ENCODE measurements at regions not wholly inside any gene's neighbourhood (a gene's known extent, or its start where the extent isn't known, plus 50 kb on each side); places are given as distances from the start of the nearest gene placed in this dataset.

DNA sequence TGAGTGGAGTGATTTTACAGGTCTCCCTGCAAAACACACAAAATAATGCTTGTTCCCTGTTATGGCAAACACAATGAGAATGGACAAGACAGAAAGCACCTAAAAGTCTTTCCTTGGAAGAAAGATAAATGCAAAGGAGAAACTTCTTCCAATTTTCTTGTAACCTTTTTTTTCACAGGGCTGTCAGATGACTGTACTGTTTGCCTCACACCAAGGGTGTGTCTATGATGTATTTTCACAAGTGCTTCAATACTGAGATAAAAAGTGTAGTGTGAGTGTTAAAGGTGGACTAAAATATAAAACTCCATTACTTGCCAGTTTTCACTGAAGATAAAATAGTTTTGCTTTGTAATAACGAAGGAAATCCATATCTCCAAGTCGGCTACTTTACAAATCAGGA lies 194.5 kb downstream of the CENPW start:
- H3K9me3 Mint-ChIP-seq: no peaks in the 10 kb centered on the region
- no peak for TF ChIP-seq CTCF (IDR thresholded peaks at IDR 0.05; ENCODE audit: unreplicated experiment)
- no peaks in the 10 kb centered on the region for H3K36me3 Mint-ChIP-seq
- peak overlapping the region; percentile 33 for H3K27ac Mint-ChIP-seq
- peaks cover 66% of the 10 kb centered on the region for H3K4me1 Mint-ChIP-seq
- no peaks in the 10 kb centered on the region for H3K27me3 Mint-ChIP-seq (ENCODE audit: low read depth)
- no peak overlapping the region for H3K4me3 Mint-ChIP-seq
- DNase-seq (ENCODE audit: low spot score in 2 of 2, unreplicated experiment in 2 of 2): no peak

DNA sequence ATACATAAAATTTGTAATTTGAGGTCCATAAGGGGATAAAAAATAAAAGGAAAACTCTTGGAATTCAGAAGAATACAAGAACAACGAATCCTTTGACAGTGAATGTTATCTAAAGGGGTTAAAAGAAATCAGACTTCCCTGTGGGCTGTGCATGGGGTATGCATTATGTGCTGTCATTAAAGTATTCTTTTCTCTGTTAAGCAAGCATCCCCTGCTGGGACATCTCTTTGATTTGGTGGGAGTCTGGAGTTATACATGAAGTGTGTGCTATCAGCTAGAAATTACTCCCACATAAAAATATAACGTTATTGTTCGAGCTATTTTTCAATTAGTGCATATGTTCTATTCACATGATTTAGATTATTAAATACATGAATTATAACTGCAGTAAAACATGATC lies 195.2 kb downstream of the CENPW start:
- no peak for DNase-seq (ENCODE audit: low spot score in 2 of 2, unreplicated experiment in 2 of 2)
- no peaks in the 10 kb centered on the region for H3K27me3 Mint-ChIP-seq (ENCODE audit: low read depth)
- H3K9me3 Mint-ChIP-seq: no peaks in the 10 kb centered on the region
- peak overlapping the region; percentile 33 for H3K27ac Mint-ChIP-seq
- peaks cover 63% of the 10 kb centered on the region for H3K4me1 Mint-ChIP-seq
- no peak overlapping the region for H3K4me3 Mint-ChIP-seq
- TF ChIP-seq CTCF (IDR thresholded peaks at IDR 0.05; ENCODE audit: unreplicated experiment): no peak
- H3K36me3 Mint-ChIP-seq: no peaks in the 10 kb centered on the region

DNA sequence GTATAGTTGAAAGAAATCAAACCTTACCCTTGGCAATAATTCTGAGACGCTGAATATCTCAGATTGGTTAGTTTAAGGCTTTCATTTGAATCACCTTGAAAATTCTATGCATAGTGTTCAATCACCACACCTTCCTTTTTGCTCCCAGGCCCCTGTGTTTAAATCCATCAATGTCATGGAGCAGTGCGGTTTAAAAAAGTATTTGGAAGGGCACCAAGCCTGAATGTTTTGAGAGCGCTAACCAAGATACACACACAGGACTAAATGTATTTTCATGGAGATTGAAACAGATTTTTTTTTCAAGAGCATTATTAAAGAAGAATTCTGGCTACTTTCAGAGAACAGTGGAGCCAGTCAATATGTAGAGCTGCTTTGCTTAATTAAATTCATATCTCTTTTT lies 195.7 kb downstream of the CENPW start:
- Mint-ChIP-seq H3K36me3 (no peaks in the 10 kb centered on the region), H3K4me3 (no peak overlapping the region), H3K4me1 (peaks cover 62% of the 10 kb centered on the region), H3K27ac (peak overlapping the region; percentile 73), H3K9me3 (no peaks in the 10 kb centered on the region), H3K27me3 (ENCODE audit: low read depth) (no peaks in the 10 kb centered on the region)
- no peak for DNase-seq (ENCODE audit: low spot score in 2 of 2, unreplicated experiment in 2 of 2)
- TF ChIP-seq CTCF (IDR thresholded peaks at IDR 0.05; ENCODE audit: unreplicated experiment): no peak

DNA sequence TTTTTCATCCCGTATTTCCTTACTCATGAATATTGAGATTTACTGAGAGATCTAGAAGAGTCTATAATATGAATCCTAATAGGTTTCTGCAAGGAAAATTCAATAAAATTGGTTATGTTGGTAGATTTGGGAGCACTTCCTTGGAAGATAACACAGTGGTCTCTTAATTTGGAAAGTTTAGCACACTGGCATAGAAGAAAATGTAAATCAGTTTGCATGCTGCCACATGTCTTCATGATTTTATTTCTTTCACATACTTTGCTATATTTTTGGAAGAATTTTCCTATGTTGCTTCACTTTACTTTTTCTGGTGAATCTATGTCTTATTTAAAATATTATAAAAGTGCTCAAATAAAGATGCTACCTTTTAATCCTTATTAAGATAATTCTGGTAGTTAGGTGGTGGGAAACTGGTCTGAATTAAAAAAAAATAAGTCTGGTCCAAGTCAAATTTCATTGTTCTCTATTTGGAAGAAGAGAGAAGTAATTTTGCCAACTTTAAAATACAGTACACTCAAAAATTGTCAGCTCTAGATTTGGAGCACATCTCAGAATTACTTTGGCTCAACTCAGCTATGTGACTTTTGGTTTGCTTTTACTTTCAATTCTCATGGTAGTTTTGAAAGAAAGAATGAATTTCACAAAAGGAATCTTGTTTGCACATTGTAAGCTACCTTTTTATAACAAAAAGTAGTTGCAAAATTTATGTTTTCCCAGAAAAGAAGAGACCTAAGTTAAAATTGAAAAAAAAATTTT lies 197.3 kb downstream of the CENPW start:
- Mint-ChIP-seq H3K27me3 (ENCODE audit: low read depth) (no peaks in the 10 kb centered on the region), H3K27ac (no peak overlapping the region), H3K4me3 (no peak overlapping the region), H3K9me3 (no peaks in the 10 kb centered on the region), H3K4me1 (peaks cover 63% of the 10 kb centered on the region), H3K36me3 (no peaks in the 10 kb centered on the region)
- TF ChIP-seq CTCF (IDR thresholded peaks at IDR 0.05; ENCODE audit: unreplicated experiment): no peak
- DNase-seq (ENCODE audit: low spot score in 2 of 2, unreplicated experiment in 2 of 2): no peak

- DNase-seq (ENCODE audit: low spot score in 2 of 2, unreplicated experiment in 2 of 2): no peak
- TF ChIP-seq CTCF (IDR thresholded peaks at IDR 0.05; ENCODE audit: unreplicated experiment): no peak
- H3K36me3 Mint-ChIP-seq: peaks cover 3% of the 10 kb centered on the region
- H3K27ac Mint-ChIP-seq: no peak overlapping the region
- peaks cover 57% of the 10 kb centered on the region for H3K4me1 Mint-ChIP-seq
- H3K4me3 Mint-ChIP-seq: no peak overlapping the region
- peaks cover 6% of the 10 kb centered on the region for H3K9me3 Mint-ChIP-seq
- H3K27me3 Mint-ChIP-seq (ENCODE audit: low read depth): no peaks in the 10 kb centered on the region
Observed at GRCh38 chr6:126539022-126539421, 199.1 kb downstream of the CENPW start.

All from mesothelial cell of epicardium (in vitro differentiated cells).